Cerebellar cortex (tissue), 1 donor: ENCODE measurements at regions not wholly inside any gene's neighbourhood (a gene's known extent, or its start where the extent isn't known, plus 50 kb on each side); places are given as distances from the start of the nearest gene placed in this dataset.

Experiments used
- DNase-seq: peaks from one replicate; pipeline ENCODE4 v3.0.0-alpha.2; 2015; ENCODE audit warnings: low spot score

DNA sequence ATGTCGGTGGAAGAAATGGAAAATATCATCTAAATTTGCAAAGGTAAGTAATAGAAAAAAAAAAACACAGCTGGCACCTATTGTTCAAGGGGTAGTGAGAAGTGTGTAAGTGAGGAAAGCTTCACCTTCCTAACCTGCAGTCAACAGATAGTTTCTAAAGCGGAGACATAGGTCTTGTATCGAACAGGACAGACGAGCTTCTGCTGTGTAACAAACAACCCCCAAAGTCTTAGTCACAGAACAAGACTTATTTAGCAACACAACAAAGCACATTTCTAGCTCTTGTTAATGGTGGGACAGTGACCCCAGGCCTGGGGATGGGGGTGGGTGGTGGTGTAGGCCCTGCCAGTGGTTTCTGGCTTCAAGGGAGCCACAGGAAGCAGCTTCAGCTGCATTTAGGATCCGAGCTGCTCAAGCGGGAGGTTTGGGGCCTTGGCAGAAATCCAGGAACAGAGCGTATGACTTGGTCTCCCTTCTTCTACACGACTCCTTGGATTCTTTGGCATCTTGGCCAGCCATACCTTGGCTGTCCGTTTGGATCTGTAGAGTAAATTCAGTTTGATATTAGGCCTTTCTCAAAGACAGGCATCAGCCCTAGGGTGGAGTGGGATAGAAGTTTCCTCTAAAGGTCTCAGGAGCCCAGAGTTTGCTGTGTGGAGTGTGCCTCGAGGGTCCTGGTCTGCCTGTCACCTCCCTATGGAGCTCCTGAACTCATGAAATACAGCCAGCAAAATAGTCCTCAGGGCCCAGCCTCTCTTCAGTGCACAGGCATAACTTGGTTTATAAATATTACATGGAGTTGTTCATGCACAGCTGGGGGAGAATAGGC lies 56.9 kb upstream of the SHH start:
- no peak for DNase-seq

DNA sequence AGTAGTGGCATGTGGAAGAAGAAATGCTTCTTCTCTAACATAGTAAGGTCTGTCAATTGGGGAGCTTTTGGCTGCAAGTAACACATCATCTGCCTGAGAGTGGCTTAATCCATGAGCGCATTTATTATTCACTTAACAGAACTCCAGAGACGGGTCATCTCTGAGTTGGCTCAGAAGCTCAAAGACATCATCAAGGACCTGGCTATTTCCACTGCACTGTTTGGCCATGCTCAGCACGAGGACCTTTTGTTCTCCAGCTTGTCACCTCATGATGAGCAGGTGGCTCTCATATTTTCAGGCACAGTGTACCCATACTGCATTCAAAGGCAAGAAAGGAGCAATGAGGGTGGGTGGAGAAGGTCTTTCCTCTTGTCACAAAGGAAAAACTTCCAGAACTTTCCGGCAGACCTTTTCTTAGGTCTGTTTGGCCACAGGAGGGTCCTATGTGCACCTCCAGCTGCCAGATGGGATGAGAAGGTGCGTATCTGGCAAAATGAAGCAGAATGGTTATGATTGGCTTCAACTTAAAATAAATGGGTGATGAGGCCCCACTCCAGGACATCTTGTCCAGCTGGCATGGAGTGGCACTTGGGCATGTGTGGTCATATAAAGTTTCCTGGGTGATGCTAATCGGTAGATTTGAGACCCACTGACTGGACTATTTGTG lies 55.6 kb upstream of the SHH start:
- DNase-seq: no peak

GRCh38 chr7:155867280-155867679 lies 55.0 kb upstream of the SHH start:
- DNase-seq: no peak

DNA sequence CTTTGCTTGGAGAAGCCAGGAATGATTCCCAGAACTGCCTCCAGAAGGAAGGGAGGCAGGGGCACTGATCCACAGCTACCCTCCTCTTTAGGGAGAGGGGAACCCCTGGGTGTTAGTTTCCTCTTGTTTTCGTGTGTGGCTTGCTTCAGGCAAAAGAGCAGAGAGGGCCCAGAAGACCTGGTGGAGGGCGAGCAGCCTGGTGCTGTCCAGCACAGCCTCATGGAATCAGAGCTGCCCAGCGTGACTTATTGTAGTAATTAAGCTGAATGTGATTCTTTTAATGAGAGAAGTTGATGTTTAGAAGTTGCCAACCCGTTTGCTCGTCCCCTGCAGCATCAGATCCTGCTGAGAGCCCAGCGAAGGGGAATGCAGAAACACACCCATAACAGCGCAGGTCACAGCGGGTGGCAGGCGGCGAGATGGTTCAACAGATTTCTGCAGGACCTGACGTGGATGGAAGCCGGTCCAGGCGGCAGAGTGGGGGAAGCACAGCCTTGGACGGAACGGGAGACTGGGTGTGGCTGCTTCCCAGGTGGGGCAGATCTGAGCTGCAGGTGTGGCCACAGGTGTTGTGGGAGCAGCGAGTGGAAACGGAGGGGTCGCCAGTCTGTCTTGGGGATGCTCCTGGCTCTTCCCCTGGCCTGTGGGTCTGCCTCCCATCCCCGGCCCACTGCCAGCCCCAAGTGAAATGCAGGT lies 53.7 kb upstream of the SHH start:
- DNase-seq: no peak

DNA sequence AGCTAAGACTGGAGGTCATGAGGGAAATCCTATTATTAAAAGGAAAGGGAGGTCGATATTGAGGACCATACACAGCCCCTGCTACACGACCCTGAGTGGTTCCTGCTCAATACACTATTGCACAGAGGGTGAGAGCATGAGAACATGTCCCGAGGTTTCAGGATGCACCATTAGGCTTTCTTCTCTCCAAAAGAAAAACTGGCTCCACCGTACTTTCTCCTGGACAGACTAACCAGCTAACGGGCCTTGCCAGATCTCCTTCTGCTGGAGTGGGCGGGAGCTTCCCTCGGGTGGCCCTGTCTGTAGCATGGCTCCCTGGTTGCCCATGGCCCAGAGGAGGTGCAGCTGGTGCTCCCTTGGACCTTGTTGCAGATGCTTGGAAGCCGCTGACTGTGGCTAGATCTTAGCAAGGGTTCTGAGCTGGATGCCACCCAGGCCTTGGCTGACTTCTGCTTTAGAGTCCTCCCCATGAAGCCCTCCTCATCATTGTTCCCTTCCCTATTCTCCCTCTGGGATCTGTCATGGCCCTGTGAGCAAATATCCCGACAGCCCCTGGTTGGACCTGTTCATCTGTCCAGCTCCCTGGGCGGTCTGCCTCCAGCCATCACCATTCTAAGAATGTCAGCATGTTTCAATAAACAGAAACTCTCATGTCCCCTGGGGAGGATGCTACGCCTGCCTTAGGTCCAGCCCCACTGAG lies 52.9 kb upstream of the SHH start:
- no peak for DNase-seq

- DNase-seq: no peak
These were observed 52.2 kb upstream of the SHH start for GRCh38 chr7:155864271-155864985.

GRCh38 chr7:155863721-155864151 lies 51.5 kb upstream of the SHH start:
- no peak for DNase-seq

DNA sequence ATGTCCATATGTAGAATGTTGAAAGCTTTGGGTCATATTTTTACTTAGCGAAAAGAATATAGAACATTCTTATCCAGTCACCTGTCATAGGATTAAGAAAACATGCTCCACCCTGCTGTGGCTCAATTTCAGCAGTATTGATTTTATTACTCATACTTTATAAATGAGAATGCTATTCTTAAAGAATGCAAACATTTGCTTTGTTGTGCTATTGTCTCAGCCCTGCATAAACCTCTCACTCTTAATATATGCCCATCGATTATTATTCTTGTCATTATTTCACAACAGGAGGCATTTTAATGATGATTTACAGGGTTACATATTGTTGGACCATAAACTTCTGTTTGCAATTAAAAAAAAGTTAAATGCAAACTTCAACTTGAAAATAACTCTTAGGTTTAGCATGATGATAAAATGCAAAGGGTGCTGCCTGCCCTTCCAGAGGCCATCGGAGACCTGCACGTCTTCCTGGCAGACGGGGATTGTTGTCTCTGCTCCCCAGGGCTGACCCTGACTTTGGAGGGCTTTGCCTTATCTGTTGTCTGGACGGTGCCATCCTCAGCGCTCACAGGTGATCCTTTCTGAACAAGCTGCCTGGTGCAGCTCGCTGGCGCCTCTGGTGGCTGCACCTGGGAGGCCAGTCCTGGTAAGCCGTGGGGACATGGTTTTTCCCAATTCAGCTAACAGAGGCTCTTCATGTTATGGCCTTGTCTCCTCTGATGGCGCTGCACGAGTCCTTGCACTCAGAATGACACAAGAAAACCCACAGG lies 50.0 kb upstream of the SHH start:
- no peak for DNase-seq
